Panc1 (cell line): ENCODE measurements at regions not wholly inside any gene's neighbourhood (a gene's known extent, or its start where the extent isn't known, plus 50 kb on each side); places are given as distances from the start of the nearest gene placed in this dataset.

ENCODE experiments used
- CTCF ChIP-seq: fragments of 450-650 bp; IDR thresholded peaks from 2 replicates; pipeline ENCODE4 v1.5.1; 2017; ENCODE audit warnings: mild to moderate bottlenecking
- POLR2AphosphoS5 ChIP-seq: IDR thresholded peaks from 2 replicates; pipeline ENCODE4 v1.6.1; 2012; ENCODE audit warnings: mild to moderate bottlenecking, low read depth, low read length, moderate library complexity
- SIN3A ChIP-seq: IDR thresholded peaks from 2 replicates; pipeline ENCODE4 v1.6.1; 2012; ENCODE audit warnings: low read depth, mild to moderate bottlenecking, low read length, moderate library complexity, borderline replicate concordance; ENCODE audit not compliant: insufficient read depth
- TCF7L2 ChIP-seq: IDR thresholded peaks from 2 replicates; pipeline ENCODE4 v1.6.1; 2011; ENCODE audit warnings: mild to moderate bottlenecking, low read depth, low read length, inconsistent platforms
- TF ChIP-seq, protein P1 (sequence below), 2 experiments: IDR thresholded peaks; 2 replicates each; pipeline ENCODE4 v1.6.1; 2011 to 2012; ENCODE audit warnings: low read depth in 2 of 2, control low read depth in 1 of 2, low read length in 1 of 2, mild to moderate bottlenecking in 1 of 2, moderate library complexity in 1 of 2; ENCODE audit not compliant: insufficient read depth in 1 of 2

DNA sequence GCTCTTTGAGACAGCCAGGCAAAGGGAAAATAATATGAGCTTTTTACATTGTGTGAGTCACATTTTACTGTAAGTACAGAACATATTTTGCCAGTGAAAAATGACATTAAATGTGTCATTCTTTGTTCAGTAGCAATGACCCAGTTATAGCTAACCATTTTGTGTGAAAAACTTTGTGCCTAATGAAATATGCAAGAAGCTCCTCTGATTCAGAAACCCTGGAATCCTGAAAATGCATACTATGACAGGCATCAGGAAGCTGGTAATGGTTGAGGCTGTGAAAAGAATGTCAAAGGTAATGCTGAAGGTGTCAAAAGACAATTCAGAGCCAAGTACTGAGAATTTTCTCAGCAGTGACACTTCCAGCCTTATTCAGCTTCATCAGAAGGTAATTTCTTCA, 549.5 kb upstream of the SMIM31 start:
- TF ChIP-seq CTCF (no peak), SIN3A (no peak), POLR2AphosphoS5 (no peak), TCF7L2 (no peak)
- TF ChIP-seq, protein P1, sequence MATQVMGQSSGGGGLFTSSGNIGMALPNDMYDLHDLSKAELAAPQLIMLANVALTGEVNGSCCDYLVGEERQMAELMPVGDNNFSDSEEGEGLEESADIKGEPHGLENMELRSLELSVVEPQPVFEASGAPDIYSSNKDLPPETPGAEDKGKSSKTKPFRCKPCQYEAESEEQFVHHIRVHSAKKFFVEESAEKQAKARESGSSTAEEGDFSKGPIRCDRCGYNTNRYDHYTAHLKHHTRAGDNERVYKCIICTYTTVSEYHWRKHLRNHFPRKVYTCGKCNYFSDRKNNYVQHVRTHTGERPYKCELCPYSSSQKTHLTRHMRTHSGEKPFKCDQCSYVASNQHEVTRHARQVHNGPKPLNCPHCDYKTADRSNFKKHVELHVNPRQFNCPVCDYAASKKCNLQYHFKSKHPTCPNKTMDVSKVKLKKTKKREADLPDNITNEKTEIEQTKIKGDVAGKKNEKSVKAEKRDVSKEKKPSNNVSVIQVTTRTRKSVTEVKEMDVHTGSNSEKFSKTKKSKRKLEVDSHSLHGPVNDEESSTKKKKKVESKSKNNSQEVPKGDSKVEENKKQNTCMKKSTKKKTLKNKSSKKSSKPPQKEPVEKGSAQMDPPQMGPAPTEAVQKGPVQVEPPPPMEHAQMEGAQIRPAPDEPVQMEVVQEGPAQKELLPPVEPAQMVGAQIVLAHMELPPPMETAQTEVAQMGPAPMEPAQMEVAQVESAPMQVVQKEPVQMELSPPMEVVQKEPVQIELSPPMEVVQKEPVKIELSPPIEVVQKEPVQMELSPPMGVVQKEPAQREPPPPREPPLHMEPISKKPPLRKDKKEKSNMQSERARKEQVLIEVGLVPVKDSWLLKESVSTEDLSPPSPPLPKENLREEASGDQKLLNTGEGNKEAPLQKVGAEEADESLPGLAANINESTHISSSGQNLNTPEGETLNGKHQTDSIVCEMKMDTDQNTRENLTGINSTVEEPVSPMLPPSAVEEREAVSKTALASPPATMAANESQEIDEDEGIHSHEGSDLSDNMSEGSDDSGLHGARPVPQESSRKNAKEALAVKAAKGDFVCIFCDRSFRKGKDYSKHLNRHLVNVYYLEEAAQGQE (IDR thresholded peaks at IDR 0.05; ENCODE audit: insufficient read depth in 1 of 2, low read depth in 2 of 2, low read length in 1 of 2), result no peak
